K562 (cell line): ENCODE measurements at regions not wholly inside any gene's neighbourhood (a gene's known extent, or its start where the extent isn't known, plus 50 kb on each side); places are given as distances from the start of the nearest gene placed in this dataset.

Source experiments
- ATAC-seq: fragments of 200-7000 bp; cut with Tn5 transposase; 3 replicates; pipeline ENCODE4 v1.9.1; 2020; ENCODE audit warnings: moderate library complexity
- BruUV-seq: library from RNA; stranded (reverse); fragments of 400-500 nt; replicated peaks from 2 replicates; lab custom pipeline; 2021; lab: Mats Ljungman, UMichigan
- CTCF ChIA-PET: fragments of 300-600 bp; formaldehyde crosslinking; extraction: SDS; loops from one replicate; lab custom pipeline; 2021; ENCODE audit warnings: low intra/inter-chr PET ratio; lab: Yijun Ruan, JAX
- POLR2A ChIA-PET: fragments of 300-600, 350-650 bp; sonication (Branson Sonifier 250); formaldehyde crosslinking; extraction: SDS; loops from one replicate; lab custom pipeline; 2021; ENCODE audit warnings: antibody characterized with exemption, inconsistent platforms; lab: Yijun Ruan, JAX
- DNase-seq, 4 experiments: peaks; one replicate each; pipeline versions ENCODE4 v3.0.0 to v3.0.0-alpha.2; 2011 to 2018; ENCODE audit warnings: low spot score in 3 of 4, mixed read lengths in 3 of 4; ENCODE audit errors: extremely low read depth in 1 of 4
- FAIRE-seq: peaks from 2 replicates; lab custom pipeline; 2011; peaks lifted over from hg19 to GRCh38; lab: Jason Lieb, UNC
- H2AFZ ChIP-seq: 2 replicates; pipeline ENCODE4 v1.6.0; 2011; ENCODE audit warnings: low read depth, low read length, control low read depth, inconsistent platforms
- H3K27ac ChIP-seq: fragments of 200-600 bp; 3 replicates; pipeline ENCODE4 v1.8.0; 2011; ENCODE audit warnings: low read depth, mild to moderate bottlenecking, control low read depth, inconsistent platforms, low read length, moderate library complexity, mixed read lengths; ENCODE audit errors: extremely low read depth
- H3K27me3 ChIP-seq, 2 experiments: fragments of 300-600 bp in 1 of 2; 2 replicates in 1 of 2; 3 replicates in 1 of 2; pipeline versions ENCODE4 v1.6.0 to v1.8.0; 2011; ENCODE audit warnings: inconsistent platforms in 2 of 2, low read length in 2 of 2, mild to moderate bottlenecking in 1 of 2, mixed read lengths in 1 of 2, moderate library complexity in 1 of 2; ENCODE audit not compliant: control insufficient read depth in 2 of 2, insufficient read depth in 2 of 2
- H3K36me3 ChIP-seq: fragments of 300-600 bp; 3 replicates; pipeline ENCODE4 v1.8.0; 2011; ENCODE audit warnings: mild to moderate bottlenecking, low read length, inconsistent platforms; ENCODE audit not compliant: control insufficient read depth, insufficient read depth
- H3K4me1 ChIP-seq, 2 experiments: fragments of 200-600 bp in 1 of 2; replicated peaks in 1 of 2; 2 replicates in 1 of 2; 3 replicates in 1 of 2; pipeline versions ENCODE4 v1.5.1 to v1.8.0; 2011; ENCODE audit warnings: inconsistent platforms in 2 of 2, low read length in 2 of 2, mild to moderate bottlenecking in 1 of 2, mixed read lengths in 1 of 2, moderate library complexity in 1 of 2; ENCODE audit not compliant: control insufficient read depth in 2 of 2, insufficient read depth in 2 of 2
- H3K4me2 ChIP-seq: 2 replicates; pipeline ENCODE4 v1.6.1; 2011; ENCODE audit warnings: low read length, control low read depth, inconsistent platforms, mixed read lengths; ENCODE audit not compliant: insufficient read depth
- H3K4me3 ChIP-seq: fragments of 200-600 bp; sonication (generic), shearing (Covaris generic); 2 replicates; pipeline ENCODE4 v1.5.1; 2016; ENCODE audit warnings: control low read depth, inconsistent platforms
- H3K79me2 ChIP-seq: fragments of 200-600 bp; 3 replicates; pipeline ENCODE4 v1.8.0; 2011; ENCODE audit warnings: low read length, inconsistent platforms; ENCODE audit not compliant: control insufficient read depth, insufficient read depth
- H3K9ac ChIP-seq, 2 experiments: 2 replicates each; pipeline versions ENCODE4 v1.6.0 to v1.6.1; 2011; ENCODE audit warnings: low read depth in 2 of 2, low read length in 2 of 2, control low read depth in 1 of 2, inconsistent platforms in 1 of 2, mild to moderate bottlenecking in 1 of 2, mixed read lengths in 1 of 2; ENCODE audit not compliant: insufficient read depth in 1 of 2
- H3K9me1 ChIP-seq: one replicate; pipeline ENCODE4 v1.6.0; 2011; ENCODE audit warnings: inconsistent platforms, mild to moderate bottlenecking, low read length, moderate library complexity; ENCODE audit not compliant: control insufficient read depth, insufficient read depth
- H3K9me3 ChIP-seq: replicated peaks from 2 replicates; pipeline ENCODE4 v1.5.1; 2011; ENCODE audit warnings: low read depth, low read length, inconsistent platforms; ENCODE audit not compliant: control insufficient read depth, insufficient read depth
- H4K20me1 ChIP-seq: replicated peaks from 2 replicates; pipeline ENCODE4 v1.6.1; 2011; ENCODE audit warnings: low read length, inconsistent platforms, mixed read lengths; ENCODE audit not compliant: control insufficient read depth, insufficient read depth
- HEY1 ChIP-seq: fragments of 250-450 bp; sonication (Bioruptor Pico); IDR thresholded peaks from 2 replicates; pipeline ENCODE4 v1.5.0; 2020; ENCODE audit warnings: mild to moderate bottlenecking, moderate library complexity, borderline replicate concordance
- NFIC ChIP-seq: fragments of 450-650 bp; IDR thresholded peaks from 2 replicates; pipeline ENCODE4 v1.6.1; 2017; ENCODE audit warnings: mild to moderate bottlenecking, inconsistent platforms
- WGBS: fragments of 100-300 bp; shearing (Covaris generic); methylation state at CpG from one replicate; pipeline ENCODE4 v1.1.6; 2016; ENCODE audit warnings: low coverage, mixed read lengths; ENCODE audit not compliant: insufficient coverage; ENCODE audit errors: missing lambda C conversion rate; 5-methylcytosine and 5-hydroxymethylcytosine counted together
- in situ Hi-C: fragments of 300-500 bp; cut with MboI; formaldehyde crosslinking; loops from 4 replicates; pipeline ENCODE4 v1.15.0; 2018; ENCODE audit warnings: inconsistent platforms, mixed read lengths
- intact Hi-C: fragments of 100-400 bp; cut with micrococcal nuclease; formaldehyde crosslinking; loops from 2 replicates; pipeline ENCODE4 v1.14.2; 2022
- TF ChIP-seq, protein P1 (sequence below): sonication (generic); formaldehyde crosslinking; IDR thresholded peaks from 2 replicates; pipeline ENCODE4 v1.5.0; 2020; ENCODE audit warnings: missing genetic modification reagents

DNA sequence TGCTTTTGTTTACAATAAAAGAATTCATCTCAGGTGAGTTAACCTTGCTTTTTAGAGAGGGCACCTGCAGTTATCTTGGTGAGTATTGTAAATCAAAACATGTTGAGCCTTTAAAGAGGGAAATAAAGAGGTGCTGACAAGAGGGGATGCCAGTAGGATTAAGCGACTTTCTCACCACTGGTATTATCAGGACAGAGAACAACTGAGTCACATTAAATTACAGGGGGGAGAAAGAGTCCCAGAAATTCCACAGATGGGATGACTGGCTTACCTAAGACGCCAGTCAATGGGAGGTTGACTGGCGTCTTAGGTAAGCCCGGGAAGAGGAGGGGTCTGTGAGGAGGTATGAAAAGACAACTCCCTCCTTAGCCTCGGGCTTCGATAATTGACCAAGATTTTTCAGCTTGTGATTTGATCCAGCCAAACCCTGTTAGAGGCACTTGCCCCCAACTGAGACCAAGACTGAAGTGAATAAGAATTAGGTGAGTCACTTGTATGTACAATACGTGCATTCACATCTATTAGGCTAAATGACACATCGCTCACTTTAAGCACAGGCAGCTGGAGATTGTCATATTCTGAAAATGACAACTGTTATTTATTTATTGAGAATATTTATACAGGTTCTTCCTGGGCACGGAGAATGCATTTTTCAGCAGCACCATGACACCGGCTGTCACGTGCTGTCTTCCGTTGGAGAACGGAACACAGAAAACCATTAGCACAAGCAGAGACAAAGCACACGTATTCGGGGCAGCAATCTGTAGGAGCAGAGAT lies 117.6 kb downstream of the SEM1 start:
- TF ChIP-seq, protein P1, sequence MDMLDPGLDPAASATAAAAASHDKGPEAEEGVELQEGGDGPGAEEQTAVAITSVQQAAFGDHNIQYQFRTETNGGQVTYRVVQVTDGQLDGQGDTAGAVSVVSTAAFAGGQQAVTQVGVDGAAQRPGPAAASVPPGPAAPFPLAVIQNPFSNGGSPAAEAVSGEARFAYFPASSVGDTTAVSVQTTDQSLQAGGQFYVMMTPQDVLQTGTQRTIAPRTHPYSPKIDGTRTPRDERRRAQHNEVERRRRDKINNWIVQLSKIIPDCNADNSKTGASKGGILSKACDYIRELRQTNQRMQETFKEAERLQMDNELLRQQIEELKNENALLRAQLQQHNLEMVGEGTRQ (CRISPR knock-in tag), result peak; percentile 43; the same call in 1 of the 2 replicates
- TF ChIP-seq NFIC (no peak), HEY1 (no peak)
- TF ChIP-seq, all 486 proteins: peak for 1
- Histone ChIP-seq H4K20me1 (no peaks in the 10 kb centered on the region), H3K4me3 (no peak overlapping the region), H3K36me3 (no peaks in the 10 kb centered on the region), H3K27ac (no peak overlapping the region), H3K9ac (no peak overlapping the region), H3K27me3 (peaks cover 0 to 4% of the 10 kb centered on the region in 2 experiments; a peak in 1 of 5 replicates), H3K9me1 (no peaks in the 10 kb centered on the region), H3K4me1 (no peaks in the 10 kb centered on the region), H3K9me3 (no peaks in the 10 kb centered on the region), H2AFZ (no peak overlapping the region), H3K4me2 (no peak overlapping the region), H3K79me2 (no peaks in the 10 kb centered on the region)
- ATAC-seq (no peak), DNase-seq (no peak), FAIRE-seq (no peak)
- WGBS, result under 1% methylated on average over 15 of the region's 15 CpGs
- no TSS peak for BruUV-seq
- ChIA-PET POLR2A (no interaction called here), CTCF (no interaction called here)
- in situ Hi-C loops (no loop called here), intact Hi-C loops (no loop called here)
